ENCODE measurements at regions not wholly inside any gene's neighbourhood (a gene's known extent, or its start where the extent isn't known, plus 50 kb on each side); places are given as distances from the start of the nearest gene placed in this dataset.

GRCh38 chr20:10724449-10725173, 50.8 kb upstream of the JAG1 start:
- TF ChIP-seq REST (IDR thresholded peaks at IDR 0.05; ENCODE audit: insufficient read depth in 1 of 2, low read depth in 2 of 2, low read length in 2 of 2), result no peak
- TF ChIP-seq FOXP2 (optimal IDR thresholded peaks at IDR 0.05; ENCODE audit: borderline replicate concordance, extremely low read depth, extremely low read length, insufficient read depth), result no peak

GRCh38 chr20:10728873-10729670, 55.3 kb upstream of the JAG1 start:
- TF ChIP-seq TAF1 (IDR thresholded peaks at IDR 0.05; ENCODE audit: borderline replicate concordance, insufficient read depth, low read length) (no peak), FOXP2 (optimal IDR thresholded peaks at IDR 0.05; ENCODE audit: borderline replicate concordance, extremely low read depth, extremely low read length, insufficient read depth) (no peak), POLR2AphosphoS5 (IDR thresholded peaks at IDR 0.05; ENCODE audit: low read depth, low read length) (no peak), SIN3A (IDR thresholded peaks at IDR 0.05; ENCODE audit: borderline replicate concordance, insufficient read depth, low read length) (no peak), REST (IDR thresholded peaks at IDR 0.05; ENCODE audit: insufficient read depth in 1 of 2, low read depth in 2 of 2, low read length in 2 of 2) (no peak)

GRCh38 chr20:10729785-10730184, 56.0 kb upstream of the JAG1 start:
- TF ChIP-seq SIN3A (IDR thresholded peaks at IDR 0.05; ENCODE audit: borderline replicate concordance, insufficient read depth, low read length) (no peak), POLR2AphosphoS5 (IDR thresholded peaks at IDR 0.05; ENCODE audit: low read depth, low read length) (no peak), REST (IDR thresholded peaks at IDR 0.05; ENCODE audit: insufficient read depth in 1 of 2, low read depth in 2 of 2, low read length in 2 of 2) (no peak), TAF1 (IDR thresholded peaks at IDR 0.05; ENCODE audit: borderline replicate concordance, insufficient read depth, low read length) (no peak), FOXP2 (optimal IDR thresholded peaks at IDR 0.05; ENCODE audit: borderline replicate concordance, extremely low read depth, extremely low read length, insufficient read depth) (no peak)

GRCh38 chr20:10730629-10731183, 56.9 kb upstream of the JAG1 start:
- no peak for TF ChIP-seq SIN3A (IDR thresholded peaks at IDR 0.05; ENCODE audit: borderline replicate concordance, insufficient read depth, low read length)
- no peak for TF ChIP-seq REST (IDR thresholded peaks at IDR 0.05; ENCODE audit: insufficient read depth in 1 of 2, low read depth in 2 of 2, low read length in 2 of 2)
- no peak for TF ChIP-seq POLR2AphosphoS5 (IDR thresholded peaks at IDR 0.05; ENCODE audit: low read depth, low read length)
- TF ChIP-seq FOXP2 (optimal IDR thresholded peaks at IDR 0.05; ENCODE audit: borderline replicate concordance, extremely low read depth, extremely low read length, insufficient read depth), result no peak
- no peak for TF ChIP-seq TAF1 (IDR thresholded peaks at IDR 0.05; ENCODE audit: borderline replicate concordance, insufficient read depth, low read length)
